ENCODE measurements at regions not wholly inside any gene's neighbourhood (a gene's known extent, or its start where the extent isn't known, plus 50 kb on each side); places are given as distances from the start of the nearest gene placed in this dataset.

GRCh38 chrX:4655743-4656142 is 942.3 kb upstream of the PRKX start (continued):
- TF ChIP-seq, protein P1, sequence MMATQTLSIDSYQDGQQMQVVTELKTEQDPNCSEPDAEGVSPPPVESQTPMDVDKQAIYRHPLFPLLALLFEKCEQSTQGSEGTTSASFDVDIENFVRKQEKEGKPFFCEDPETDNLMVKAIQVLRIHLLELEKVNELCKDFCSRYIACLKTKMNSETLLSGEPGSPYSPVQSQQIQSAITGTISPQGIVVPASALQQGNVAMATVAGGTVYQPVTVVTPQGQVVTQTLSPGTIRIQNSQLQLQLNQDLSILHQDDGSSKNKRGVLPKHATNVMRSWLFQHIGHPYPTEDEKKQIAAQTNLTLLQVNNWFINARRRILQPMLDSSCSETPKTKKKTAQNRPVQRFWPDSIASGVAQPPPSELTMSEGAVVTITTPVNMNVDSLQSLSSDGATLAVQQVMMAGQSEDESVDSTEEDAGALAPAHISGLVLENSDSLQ (IDR thresholded peaks at IDR 0.05): no peak
- no peak for TF ChIP-seq RAD51 (IDR thresholded peaks at IDR 0.05)
- TF ChIP-seq IRF5 (IDR thresholded peaks at IDR 0.05; ENCODE audit: borderline replicate concordance): no peak
- TF ChIP-seq CHD4 (IDR thresholded peaks at IDR 0.05): no peak
- no peak for TF ChIP-seq KAT2A (conservative IDR thresholded peaks at IDR 0.05; ENCODE audit: control insufficient read depth, low read depth, low read length)
- TF ChIP-seq GABPA (IDR thresholded peaks at IDR 0.05; ENCODE audit: low read depth): no peak
- no peak for TF ChIP-seq RBBP5 (conservative IDR thresholded peaks at IDR 0.05)
- TF ChIP-seq NFIC (IDR thresholded peaks at IDR 0.05; ENCODE audit: low read depth, low read length): no peak

DNA sequence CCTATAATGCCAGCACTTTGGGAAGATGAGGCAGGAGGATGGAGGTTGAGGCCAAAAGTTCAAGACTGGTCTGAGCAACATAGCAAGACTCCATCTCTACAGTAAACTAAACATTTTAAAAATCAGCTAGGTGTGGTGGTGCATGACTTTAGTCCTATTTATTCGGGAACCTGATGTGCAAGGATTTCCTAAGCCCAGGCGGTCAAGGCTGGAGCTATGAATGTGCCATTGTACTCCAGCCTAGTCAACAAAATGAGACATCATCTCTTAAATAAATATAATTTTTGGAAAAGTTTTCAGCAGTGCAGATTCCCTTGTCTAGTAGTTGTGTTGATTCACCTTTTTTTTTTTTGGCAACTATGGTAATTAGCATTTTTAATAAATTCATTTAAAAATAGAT is 928.7 kb upstream of the PRKX start:
- no peaks in the 10 kb centered on the region for H3K36me3 ChIP-seq (ENCODE audit: control insufficient read depth in 2 of 2, insufficient read depth in 2 of 2, low read length in 1 of 2)
- WGBS (ENCODE audit: insufficient coverage, insufficient replicate concordance, low lambda C conversion rate, missing lambda C conversion rate): 52% methylated on average over 2 of the region's 2 CpGs
- no peaks in the 10 kb centered on the region for H3K79me2 ChIP-seq (ENCODE audit: control insufficient read depth, insufficient read depth, low read length)
- no peak for FAIRE-seq
- POLR2A ChIA-PET: no interaction called here
- no peak overlapping the region for H3K9ac ChIP-seq (ENCODE audit: control insufficient read depth, insufficient read depth, low read length)
- no TSS peak for BruUV-seq (replicated peaks)
- H3K4me1 ChIP-seq (ENCODE audit: control insufficient read depth, insufficient read depth, low read length): no peaks in the 10 kb centered on the region
- no peak overlapping the region for H3K27ac ChIP-seq (ENCODE audit: control insufficient read depth, insufficient read depth)
- DNase-seq (ENCODE audit: low read depth, low spot score): no peak
- in situ Hi-C loops (cut with MboI): no loop called here
- intact Hi-C loops (cut with micrococcal nuclease; ENCODE audit: unreplicated experiment): no loop called here
- no peaks in the 10 kb centered on the region for H4K20me1 ChIP-seq (ENCODE audit: control insufficient read depth, insufficient read depth)
- no peaks in the 10 kb centered on the region for H3K27me3 ChIP-seq (replicated peaks in 1 of 2; ENCODE audit: control insufficient read depth in 2 of 2, insufficient read depth in 2 of 2, low read length in 1 of 2)
- no peaks in the 10 kb centered on the region for H3K9me3 ChIP-seq (replicated peaks; ENCODE audit: control insufficient read depth, insufficient read depth, low read length)
- CTCF ChIA-PET: no interaction called here
- no peak overlapping the region for H2AFZ ChIP-seq (ENCODE audit: control insufficient read depth, low read depth, low read length)
- no peak overlapping the region for H3K4me3 ChIP-seq
- SMC1A ChIA-PET (ENCODE audit: uncharacterized antibody, unreplicated experiment): no interaction called here
- H3K4me2 ChIP-seq (ENCODE audit: control insufficient read depth, insufficient read depth): no peak overlapping the region
- no peak for ATAC-seq
- RAD21 ChIA-PET (ENCODE audit: unreplicated experiment): no interaction called here
- TF ChIP-seq TCF3 (IDR thresholded peaks at IDR 0.05; ENCODE audit: borderline replicate concordance, insufficient read depth, low read depth, low read length) (no peak), SMAD5 (IDR thresholded peaks at IDR 0.05; ENCODE audit: low read depth) (no peak), SMARCA5 (IDR thresholded peaks at IDR 0.05) (no peak), ZBTB11 (CRISPR knock-in tag; IDR thresholded peaks at IDR 0.05) (no peak), NR2C2 (IDR thresholded peaks at IDR 0.05; ENCODE audit: borderline replicate concordance, control insufficient read depth, insufficient read length, low read depth) (no peak), TARDBP (IDR thresholded peaks at IDR 0.05; ENCODE audit: borderline replicate concordance) (no peak)
- TF ChIP-seq, protein P2, sequence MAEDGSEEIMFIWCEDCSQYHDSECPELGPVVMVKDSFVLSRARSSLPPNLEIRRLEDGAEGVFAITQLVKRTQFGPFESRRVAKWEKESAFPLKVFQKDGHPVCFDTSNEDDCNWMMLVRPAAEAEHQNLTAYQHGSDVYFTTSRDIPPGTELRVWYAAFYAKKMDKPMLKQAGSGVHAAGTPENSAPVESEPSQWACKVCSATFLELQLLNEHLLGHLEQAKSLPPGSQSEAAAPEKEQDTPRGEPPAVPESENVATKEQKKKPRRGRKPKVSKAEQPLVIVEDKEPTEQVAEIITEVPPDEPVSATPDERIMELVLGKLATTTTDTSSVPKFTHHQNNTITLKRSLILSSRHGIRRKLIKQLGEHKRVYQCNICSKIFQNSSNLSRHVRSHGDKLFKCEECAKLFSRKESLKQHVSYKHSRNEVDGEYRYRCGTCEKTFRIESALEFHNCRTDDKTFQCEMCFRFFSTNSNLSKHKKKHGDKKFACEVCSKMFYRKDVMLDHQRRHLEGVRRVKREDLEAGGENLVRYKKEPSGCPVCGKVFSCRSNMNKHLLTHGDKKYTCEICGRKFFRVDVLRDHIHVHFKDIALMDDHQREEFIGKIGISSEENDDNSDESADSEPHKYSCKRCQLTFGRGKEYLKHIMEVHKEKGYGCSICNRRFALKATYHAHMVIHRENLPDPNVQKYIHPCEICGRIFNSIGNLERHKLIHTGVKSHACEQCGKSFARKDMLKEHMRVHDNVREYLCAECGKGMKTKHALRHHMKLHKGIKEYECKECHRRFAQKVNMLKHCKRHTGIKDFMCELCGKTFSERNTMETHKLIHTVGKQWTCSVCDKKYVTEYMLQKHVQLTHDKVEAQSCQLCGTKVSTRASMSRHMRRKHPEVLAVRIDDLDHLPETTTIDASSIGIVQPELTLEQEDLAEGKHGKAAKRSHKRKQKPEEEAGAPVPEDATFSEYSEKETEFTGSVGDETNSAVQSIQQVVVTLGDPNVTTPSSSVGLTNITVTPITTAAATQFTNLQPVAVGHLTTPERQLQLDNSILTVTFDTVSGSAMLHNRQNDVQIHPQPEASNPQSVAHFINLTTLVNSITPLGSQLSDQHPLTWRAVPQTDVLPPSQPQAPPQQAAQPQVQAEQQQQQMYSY (CRISPR knock-in tag; IDR thresholded peaks at IDR 0.05): no peak

Data from GM12878 (cell line).